Right atrium auricular region (tissue), 2 donors: ENCODE measurements at regions not wholly inside any gene's neighbourhood (a gene's known extent, or its start where the extent isn't known, plus 50 kb on each side); places are given as distances from the start of the nearest gene placed in this dataset.
"Not testable (repeated sequence)": the region's sequence is repeated elsewhere in the genome, so short reads cannot be mapped to it uniquely, and the experiment has no call there.

Experiments used
- DNase-seq: peaks from one replicate; pipeline ENCODE4 v3.0.0-alpha.2; 2019; ENCODE audit warnings: low spot score
- H3K27ac ChIP-seq, 2 donors: fragments of 200-600 bp; sonication (generic); 1 replicate in 1 of 2; 2 replicates in 1 of 2; pipeline ENCODE4 v1.5.1; 2016 to 2019
- H3K27me3 ChIP-seq, 2 donors: fragments of 200-600 bp; sonication (generic); one replicate each; pipeline versions ENCODE4 v1.5.1 to v1.6.0; 2017 to 2019
- H3K36me3 ChIP-seq: fragments of 200-600 bp; sonication (generic); one replicate; pipeline ENCODE4 v1.5.1; 2016
- H3K4me1 ChIP-seq, 2 donors: fragments of 200-600 bp; sonication (generic); one replicate each; pipeline versions ENCODE4 v1.5.1 to v1.6.0; 2017 to 2019
- H3K4me3 ChIP-seq, 2 donors: fragments of 200-600 bp; sonication (generic); 1 replicate in 1 of 2; 2 replicates in 1 of 2; pipeline ENCODE4 v1.5.1; 2017 to 2019; ENCODE audit warnings: mild to moderate bottlenecking in 1 of 2, moderate library complexity in 1 of 2
- H3K9me3 ChIP-seq, 2 donors: fragments of 200-600 bp; sonication (generic); one replicate each; pipeline ENCODE4 v1.5.1; 2019
- TF ChIP-seq, protein P1 (sequence below), 2 donors: fragments of 200-600 bp; sonication (generic); IDR thresholded peaks; one replicate each; pipeline ENCODE4 v1.5.1; 2019; ENCODE audit warnings: antibody characterized with exemption in 2 of 2

DNA sequence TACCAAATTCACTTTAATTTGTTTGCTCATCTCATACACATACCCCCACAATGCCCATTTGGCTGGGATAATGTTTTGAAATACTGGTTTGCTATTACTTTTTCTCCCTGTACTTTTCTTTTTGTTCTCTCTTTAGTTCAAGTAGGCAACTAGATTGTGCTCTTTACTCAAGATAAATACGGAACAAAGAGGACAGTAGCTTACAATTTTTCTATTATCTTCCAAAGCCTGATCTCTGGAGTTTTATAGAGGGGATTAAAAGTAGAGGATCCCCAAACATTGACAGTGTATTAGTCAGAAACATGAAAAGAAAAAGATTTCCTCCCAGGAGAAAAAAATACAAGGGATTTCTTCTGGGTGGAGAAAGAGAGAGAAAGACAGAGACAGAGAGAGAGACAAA, 102.1 kb upstream of the FSCB start:
- no peaks in the 10 kb centered on the region for H3K9me3 ChIP-seq
- H3K27ac ChIP-seq, result no peak overlapping the region
- no peak for DNase-seq
- no peaks in the 10 kb centered on the region for H3K27me3 ChIP-seq
- no peaks in the 10 kb centered on the region for H3K36me3 ChIP-seq
- TF ChIP-seq, protein P1, sequence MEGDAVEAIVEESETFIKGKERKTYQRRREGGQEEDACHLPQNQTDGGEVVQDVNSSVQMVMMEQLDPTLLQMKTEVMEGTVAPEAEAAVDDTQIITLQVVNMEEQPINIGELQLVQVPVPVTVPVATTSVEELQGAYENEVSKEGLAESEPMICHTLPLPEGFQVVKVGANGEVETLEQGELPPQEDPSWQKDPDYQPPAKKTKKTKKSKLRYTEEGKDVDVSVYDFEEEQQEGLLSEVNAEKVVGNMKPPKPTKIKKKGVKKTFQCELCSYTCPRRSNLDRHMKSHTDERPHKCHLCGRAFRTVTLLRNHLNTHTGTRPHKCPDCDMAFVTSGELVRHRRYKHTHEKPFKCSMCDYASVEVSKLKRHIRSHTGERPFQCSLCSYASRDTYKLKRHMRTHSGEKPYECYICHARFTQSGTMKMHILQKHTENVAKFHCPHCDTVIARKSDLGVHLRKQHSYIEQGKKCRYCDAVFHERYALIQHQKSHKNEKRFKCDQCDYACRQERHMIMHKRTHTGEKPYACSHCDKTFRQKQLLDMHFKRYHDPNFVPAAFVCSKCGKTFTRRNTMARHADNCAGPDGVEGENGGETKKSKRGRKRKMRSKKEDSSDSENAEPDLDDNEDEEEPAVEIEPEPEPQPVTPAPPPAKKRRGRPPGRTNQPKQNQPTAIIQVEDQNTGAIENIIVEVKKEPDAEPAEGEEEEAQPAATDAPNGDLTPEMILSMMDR (IDR thresholded peaks at IDR 0.05), result no peak
- H3K4me1 ChIP-seq, result no peaks in the 10 kb centered on the region
- no peak overlapping the region for H3K4me3 ChIP-seq

DNA sequence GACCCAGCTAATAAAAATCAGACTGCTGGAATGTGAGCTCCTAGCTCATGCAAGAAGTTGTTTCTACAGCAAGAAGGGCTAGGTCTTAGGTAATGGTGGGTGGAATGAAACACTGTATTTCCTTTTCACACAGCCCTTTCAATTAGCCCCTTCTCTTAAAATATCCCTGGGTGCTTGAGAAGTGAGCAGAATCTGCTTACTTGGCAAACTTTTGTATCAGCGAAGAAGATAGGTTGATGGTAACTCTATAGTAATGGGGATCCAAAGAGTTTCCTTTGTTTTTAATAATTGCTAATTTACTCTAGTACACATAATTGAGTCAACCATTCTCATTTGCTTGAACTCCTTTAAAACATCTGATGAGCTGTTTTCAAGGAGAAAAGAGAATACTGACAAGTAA, 100.6 kb upstream of the FSCB start:
- Histone ChIP-seq H3K9me3 (no peaks in the 10 kb centered on the region), H3K36me3 (no peaks in the 10 kb centered on the region), H3K27me3 (no peaks in the 10 kb centered on the region), H3K4me1 (no peaks in the 10 kb centered on the region), H3K4me3 (no peak overlapping the region), H3K27ac (no peak overlapping the region)
- TF ChIP-seq, protein P1 (IDR thresholded peaks at IDR 0.05), result no peak
- no peak for DNase-seq

DNA sequence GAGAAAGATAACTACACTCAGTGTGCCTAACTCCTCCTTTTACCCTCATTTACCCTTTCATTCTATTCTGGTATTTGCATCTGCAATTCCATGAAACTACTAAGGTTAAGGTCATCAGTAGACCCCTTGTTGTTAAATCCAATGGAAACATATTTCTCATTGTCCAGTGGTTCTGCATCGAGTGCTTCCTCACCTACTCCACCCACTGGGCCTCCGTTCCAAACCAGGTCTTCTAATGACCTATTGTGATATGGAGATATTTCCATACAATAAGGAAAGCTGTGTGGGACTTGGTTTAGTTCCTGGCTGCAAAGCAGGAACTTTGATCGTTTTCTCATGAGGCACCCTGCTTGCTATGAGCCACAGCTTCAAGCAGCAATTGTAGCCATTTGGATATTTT, 99.5 kb upstream of the FSCB start:
- Histone ChIP-seq H3K27me3 (no peaks in the 10 kb centered on the region), H3K9me3 (no peaks in the 10 kb centered on the region)
- TF ChIP-seq, protein P1 (IDR thresholded peaks at IDR 0.05), result no peak

DNA sequence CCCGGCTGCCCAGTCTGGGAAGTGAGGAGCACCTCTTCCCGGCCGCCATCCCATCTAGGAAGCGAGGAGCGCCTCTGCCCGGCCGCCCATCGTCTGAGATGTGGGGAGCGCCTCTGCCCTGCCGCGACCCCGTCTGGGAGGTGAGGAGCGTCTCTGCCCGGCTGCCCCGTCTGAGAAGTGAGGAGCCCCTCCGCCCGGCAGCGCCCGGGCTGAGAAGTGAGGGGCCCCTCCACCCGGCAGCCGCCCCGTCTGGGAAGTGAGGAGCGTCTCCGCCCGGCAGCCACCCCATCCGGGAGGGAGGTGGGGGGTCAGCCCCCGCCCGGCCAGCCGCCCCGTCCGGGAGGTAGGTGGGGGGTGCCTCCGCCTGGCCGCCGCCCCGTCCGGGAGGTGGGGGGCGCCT, 94.2 kb upstream of the FSCB start:
- H3K4me1 ChIP-seq, H3K27me3 ChIP-seq, H3K36me3 ChIP-seq, DNase-seq, H3K9me3 ChIP-seq, H3K4me3 ChIP-seq, H3K27ac ChIP-seq: not testable (repeated sequence)

More for the DNA sequence above, 99.5 kb upstream of the FSCB start:
- Histone ChIP-seq H3K27ac (no peak overlapping the region), H3K36me3 (no peaks in the 10 kb centered on the region), H3K4me1 (no peaks in the 10 kb centered on the region), H3K4me3 (no peak overlapping the region)
- DNase-seq, result no peak

DNA sequence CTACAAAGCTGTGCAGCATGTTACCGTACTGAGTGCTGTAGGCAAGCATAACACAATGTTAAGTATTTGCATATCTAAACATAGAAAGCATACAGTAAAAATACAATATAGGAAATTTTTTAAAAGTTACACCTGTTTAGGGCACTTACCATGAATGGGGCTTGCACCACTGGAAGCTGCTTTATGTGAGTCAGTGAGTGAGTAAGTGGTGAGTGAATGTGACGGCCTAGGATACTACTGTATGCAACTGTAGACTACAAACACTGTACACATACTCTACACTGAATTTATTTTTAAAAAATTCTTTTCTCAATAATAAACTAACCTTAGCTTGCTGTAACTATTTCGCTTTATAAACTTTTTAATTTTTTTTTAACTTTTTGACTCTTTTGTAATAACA, 82.1 kb upstream of the FSCB start:
- H3K36me3 ChIP-seq, result no peaks in the 10 kb centered on the region
- H3K27ac ChIP-seq, result no peak overlapping the region
- DNase-seq, result no peak
- H3K9me3 ChIP-seq, result no peaks in the 10 kb centered on the region
- no peaks in the 10 kb centered on the region for H3K27me3 ChIP-seq
- no peak overlapping the region for H3K4me3 ChIP-seq
- H3K4me1 ChIP-seq, result no peaks in the 10 kb centered on the region
- TF ChIP-seq, protein P1 (IDR thresholded peaks at IDR 0.05), result no peak

DNA sequence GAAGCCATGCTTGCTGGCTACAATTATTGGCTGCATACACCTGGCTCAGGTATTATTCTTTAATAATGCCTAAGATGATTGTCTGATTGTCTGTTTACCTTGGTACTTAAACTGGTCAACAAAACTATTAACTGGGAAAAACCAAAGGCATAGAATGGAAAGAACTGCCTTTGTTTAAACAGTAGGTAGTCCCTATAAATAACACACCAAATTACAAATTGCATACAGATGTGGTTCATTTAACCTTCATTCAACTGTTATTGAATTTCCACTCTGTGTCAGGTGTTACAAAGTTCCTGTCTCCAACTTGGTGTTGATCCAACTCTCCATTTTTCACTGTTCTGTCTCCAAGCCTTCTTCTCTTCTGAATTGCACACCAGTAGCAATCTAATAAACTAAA, 79.8 kb upstream of the FSCB start:
- no peaks in the 10 kb centered on the region for H3K27me3 ChIP-seq
- no peaks in the 10 kb centered on the region for H3K36me3 ChIP-seq
- peaks cover 0 to 18% of the 10 kb centered on the region in 2 donors for H3K9me3 ChIP-seq
- no peak overlapping the region for H3K27ac ChIP-seq
- H3K4me1 ChIP-seq, result no peaks in the 10 kb centered on the region
- H3K4me3 ChIP-seq, result no peak overlapping the region
- DNase-seq, result no peak
- TF ChIP-seq, protein P1 (IDR thresholded peaks at IDR 0.05), result no peak
